Smooth muscle cell (in vitro differentiated cells): ENCODE measurements at regions not wholly inside any gene's neighbourhood (a gene's known extent, or its start where the extent isn't known, plus 50 kb on each side); places are given as distances from the start of the nearest gene placed in this dataset.
"Not testable (repeated sequence)": the region's sequence is repeated elsewhere in the genome, so short reads cannot be mapped to it uniquely, and the experiment has no call there.

ENCODE experiments used
- DNase-seq: peaks from one replicate; lab custom pipeline; 2025; ENCODE audit not compliant: unreplicated experiment; lab: John Stamatoyannopoulos, UW
- H2AFZ ChIP-seq: fragments of 200-600 bp; sonication (generic); 2 replicates; pipeline ENCODE4 v1.6.0; 2016; ENCODE audit warnings: antibody characterized with exemption, low read depth, mild to moderate bottlenecking
- H3F3A ChIP-seq: fragments of 200-600 bp; sonication (generic); 2 replicates; pipeline ENCODE4 v1.6.0; 2017; ENCODE audit warnings: antibody characterized with exemption, low read depth
- H3K27ac ChIP-seq: fragments of 200-600 bp; sonication (generic); 2 replicates; pipeline ENCODE4 v1.5.1; 2016; ENCODE audit warnings: low read depth, mild to moderate bottlenecking
- H3K27me3 ChIP-seq: fragments of 200-600 bp; sonication (generic); 2 replicates; pipeline ENCODE4 v1.6.1; 2016; ENCODE audit warnings: low read depth, mild to moderate bottlenecking
- H3K36me3 ChIP-seq: fragments of 200-600 bp; sonication (generic); 2 replicates; pipeline ENCODE4 v1.5.1; 2016; ENCODE audit warnings: low read depth
- H3K4me1 ChIP-seq: fragments of 200-600 bp; sonication (generic); 2 replicates; pipeline ENCODE4 v1.5.1; 2016; ENCODE audit warnings: low read depth
- H3K4me2 ChIP-seq: fragments of 200-600 bp; sonication (generic); 2 replicates; pipeline ENCODE4 v1.6.0; 2016; ENCODE audit warnings: mild to moderate bottlenecking
- H3K4me3 ChIP-seq: fragments of 200-600 bp; sonication (generic); 2 replicates; pipeline ENCODE4 v1.5.1; 2016; ENCODE audit warnings: mild to moderate bottlenecking
- H3K79me2 ChIP-seq: fragments of 200-600 bp; sonication (generic); 2 replicates; pipeline ENCODE4 v1.6.0; 2016; ENCODE audit warnings: low read depth, mild to moderate bottlenecking
- H3K9ac ChIP-seq: fragments of 200-600 bp; sonication (generic); 2 replicates; pipeline ENCODE4 v1.6.0; 2016; ENCODE audit warnings: low read depth
- H3K9me3 ChIP-seq: fragments of 200-600 bp; sonication (generic); replicated peaks from 2 replicates; pipeline ENCODE4 v1.5.1; 2016; ENCODE audit warnings: low read depth
- H4K20me1 ChIP-seq: fragments of 200-600 bp; sonication (generic); 2 replicates; pipeline ENCODE4 v1.6.0; 2016; ENCODE audit warnings: low read depth
- WGBS: methylation state at CpG from one replicate; pipeline ENCODE4 v1.1.7; 2016; ENCODE audit warnings: low lambda C conversion rate; 5-methylcytosine and 5-hydroxymethylcytosine counted together
- TF ChIP-seq, protein P1 (sequence below): fragments of 200-600 bp; sonication (generic); IDR thresholded peaks from 2 replicates; pipeline ENCODE4 v1.5.1; 2017; ENCODE audit warnings: borderline replicate concordance, mild to moderate bottlenecking, antibody characterized with exemption; ENCODE audit not compliant: insufficient read depth, poor library complexity, severe bottlenecking

DNA sequence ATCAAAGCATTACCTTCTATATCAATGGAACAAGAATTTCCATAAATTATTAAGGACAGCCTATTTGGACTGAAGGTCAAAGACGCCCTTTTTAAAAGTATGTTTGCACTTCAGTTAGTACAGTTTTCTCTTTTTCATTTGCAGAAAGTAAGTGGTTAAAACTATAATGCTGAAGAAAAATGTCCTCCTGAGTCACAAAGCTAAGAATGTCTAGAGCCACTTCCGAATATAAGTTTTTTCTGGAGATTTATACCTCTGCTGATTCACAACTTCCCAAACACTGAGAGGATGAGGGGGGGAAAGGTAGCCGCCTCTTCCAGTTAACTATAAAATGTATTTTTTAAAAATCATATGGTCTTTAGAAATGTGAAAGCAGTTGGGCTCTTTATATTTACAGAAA is 84.9 kb downstream of the DUSP6 start:
- Histone ChIP-seq H3K4me1 (peaks cover 3% of the 10 kb centered on the region), H3K79me2 (no peaks in the 10 kb centered on the region), H3F3A (no peaks in the 10 kb centered on the region), H4K20me1 (no peaks in the 10 kb centered on the region), H3K9ac (no peak overlapping the region), H3K27me3 (no peaks in the 10 kb centered on the region), H3K4me2 (peak overlapping the region; percentile 8), H2AFZ (peak overlapping the region; percentile 30), H3K4me3 (no peak overlapping the region), H3K27ac (peak overlapping the region; percentile 47), H3K36me3 (no peaks in the 10 kb centered on the region), H3K9me3 (no peaks in the 10 kb centered on the region)
- no peak for DNase-seq
- TF ChIP-seq, protein P1, sequence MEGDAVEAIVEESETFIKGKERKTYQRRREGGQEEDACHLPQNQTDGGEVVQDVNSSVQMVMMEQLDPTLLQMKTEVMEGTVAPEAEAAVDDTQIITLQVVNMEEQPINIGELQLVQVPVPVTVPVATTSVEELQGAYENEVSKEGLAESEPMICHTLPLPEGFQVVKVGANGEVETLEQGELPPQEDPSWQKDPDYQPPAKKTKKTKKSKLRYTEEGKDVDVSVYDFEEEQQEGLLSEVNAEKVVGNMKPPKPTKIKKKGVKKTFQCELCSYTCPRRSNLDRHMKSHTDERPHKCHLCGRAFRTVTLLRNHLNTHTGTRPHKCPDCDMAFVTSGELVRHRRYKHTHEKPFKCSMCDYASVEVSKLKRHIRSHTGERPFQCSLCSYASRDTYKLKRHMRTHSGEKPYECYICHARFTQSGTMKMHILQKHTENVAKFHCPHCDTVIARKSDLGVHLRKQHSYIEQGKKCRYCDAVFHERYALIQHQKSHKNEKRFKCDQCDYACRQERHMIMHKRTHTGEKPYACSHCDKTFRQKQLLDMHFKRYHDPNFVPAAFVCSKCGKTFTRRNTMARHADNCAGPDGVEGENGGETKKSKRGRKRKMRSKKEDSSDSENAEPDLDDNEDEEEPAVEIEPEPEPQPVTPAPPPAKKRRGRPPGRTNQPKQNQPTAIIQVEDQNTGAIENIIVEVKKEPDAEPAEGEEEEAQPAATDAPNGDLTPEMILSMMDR: no peak
- WGBS: 60% methylated on average over 3 of the region's 3 CpGs

DNA sequence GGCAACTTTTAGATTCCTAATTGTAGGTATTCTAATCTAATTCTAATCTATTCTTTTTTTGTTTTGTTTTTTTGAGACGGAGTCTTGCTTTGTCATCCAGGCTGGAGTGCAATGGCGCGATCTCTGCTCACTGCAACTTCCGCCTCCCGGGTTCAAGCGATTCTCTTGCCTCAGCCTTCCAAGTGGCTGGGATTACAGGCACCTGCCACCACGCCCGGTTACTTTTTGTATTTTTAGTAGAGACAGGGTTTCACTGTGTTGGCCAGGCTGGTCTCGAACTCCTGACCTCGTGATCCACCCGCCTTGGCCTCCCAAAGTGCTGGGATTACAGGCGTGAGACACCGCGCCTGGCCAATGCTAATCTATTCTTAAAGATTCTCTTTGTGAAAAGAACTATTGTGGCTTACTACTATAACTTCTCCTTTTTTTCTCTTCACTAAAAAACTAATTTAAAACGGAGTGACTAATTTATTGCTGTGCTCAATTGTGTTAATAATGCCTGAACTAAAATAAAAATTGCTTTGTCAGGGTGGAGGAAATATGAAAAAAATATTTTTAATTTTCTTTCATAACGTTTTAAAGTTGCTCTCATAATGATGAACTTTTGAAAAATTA is 85.6 kb downstream of the DUSP6 start:
- H3K4me1 ChIP-seq, H3K4me3 ChIP-seq, H3K9me3 ChIP-seq, H4K20me1 ChIP-seq, H3K79me2 ChIP-seq, H3K36me3 ChIP-seq, DNase-seq, H3F3A ChIP-seq, H3K27me3 ChIP-seq, H3K4me2 ChIP-seq, H3K9ac ChIP-seq: not testable (repeated sequence)
- WGBS: 93% methylated on average over 16 of the region's 16 CpGs
- H3K27ac ChIP-seq: peak overlapping the region; percentile 47
- peak overlapping the region; percentile 30 for H2AFZ ChIP-seq

DNA sequence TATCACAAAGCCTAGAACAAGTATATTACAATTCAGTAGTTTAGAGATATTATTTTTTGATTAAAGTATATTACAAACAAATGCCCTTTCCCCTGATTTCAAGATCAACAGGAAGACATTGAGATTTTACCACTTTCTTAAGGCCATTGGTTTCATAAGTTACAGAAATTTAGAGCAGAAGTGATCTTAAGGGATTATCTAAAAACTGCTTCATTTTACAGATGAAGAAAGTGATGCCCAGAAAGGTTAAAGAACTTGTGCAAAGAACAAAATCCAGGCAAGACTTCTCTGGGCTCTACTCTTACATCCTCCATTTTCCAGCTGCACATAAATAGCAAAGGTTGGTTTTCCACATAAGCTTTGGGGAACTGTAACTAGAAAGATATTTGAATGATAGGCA is 87.5 kb downstream of the DUSP6 start:
- H3K4me2 ChIP-seq: no peak overlapping the region
- peaks cover 3% of the 10 kb centered on the region for H3K4me1 ChIP-seq
- no peaks in the 10 kb centered on the region for H3K27me3 ChIP-seq
- H3F3A ChIP-seq: no peaks in the 10 kb centered on the region
- H3K9ac ChIP-seq: no peak overlapping the region
- H3K27ac ChIP-seq: no peak overlapping the region
- H4K20me1 ChIP-seq: no peaks in the 10 kb centered on the region
- no peaks in the 10 kb centered on the region for H3K79me2 ChIP-seq
- H3K4me3 ChIP-seq: no peak overlapping the region
- no peak for DNase-seq
- TF ChIP-seq, protein P1: no peak
- H2AFZ ChIP-seq: no peak overlapping the region
- H3K36me3 ChIP-seq: no peaks in the 10 kb centered on the region
- no peaks in the 10 kb centered on the region for H3K9me3 ChIP-seq

DNA sequence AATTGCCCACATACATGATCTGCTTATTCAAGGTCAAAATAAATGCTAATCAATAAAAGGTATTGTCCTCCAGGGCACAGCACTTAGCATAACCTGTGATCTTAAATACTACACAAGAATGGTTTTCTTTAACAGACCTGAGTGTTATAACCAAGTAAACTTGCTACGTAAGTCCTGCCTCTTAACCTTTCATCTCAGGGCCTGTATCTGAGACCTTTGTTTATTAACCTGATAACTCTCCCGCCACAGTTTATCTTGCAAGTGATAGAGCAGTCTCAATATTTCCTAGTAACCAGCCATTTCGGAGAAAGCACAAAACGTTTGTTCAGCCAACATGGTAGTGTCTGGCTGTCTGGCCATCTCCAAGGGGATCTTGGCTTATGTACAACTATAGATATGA is 88.4 kb downstream of the DUSP6 start:
- 69% methylated on average over 4 of the region's 4 CpGs for WGBS
- H3K27ac ChIP-seq: no peak overlapping the region
- DNase-seq: no peak

More for the DNA sequence above, 88.4 kb downstream of the DUSP6 start:
- no peak overlapping the region for H3K4me2 ChIP-seq
- no peak overlapping the region for H3K4me3 ChIP-seq
- no peak overlapping the region for H3K9ac ChIP-seq
- no peaks in the 10 kb centered on the region for H3K9me3 ChIP-seq
- H3K79me2 ChIP-seq: no peaks in the 10 kb centered on the region
- no peaks in the 10 kb centered on the region for H3K27me3 ChIP-seq
- no peaks in the 10 kb centered on the region for H3F3A ChIP-seq
- TF ChIP-seq, protein P1: no peak
- H2AFZ ChIP-seq: no peak overlapping the region
- no peaks in the 10 kb centered on the region for H3K36me3 ChIP-seq
- peaks cover 3% of the 10 kb centered on the region for H3K4me1 ChIP-seq
- no peaks in the 10 kb centered on the region for H4K20me1 ChIP-seq
